Adrenal gland (tissue), 5 donors: ENCODE measurements at regions not wholly inside any gene's neighbourhood (a gene's known extent, or its start where the extent isn't known, plus 50 kb on each side); places are given as distances from the start of the nearest gene placed in this dataset.
A peak's percentile ranks its signal among the peaks of the same experiment; 100 is the strongest.
"Not testable (repeated sequence)": the region's sequence is repeated elsewhere in the genome, so short reads cannot be mapped to it uniquely, and the experiment has no call there.

ENCODE experiments used
- CTCF ChIP-seq, 6 experiments: fragments of 450-650 bp in 4 of 6; fragments of 200-600 bp in 2 of 6; sonication (generic) in 1 of 6; IDR thresholded peaks; 1 replicate in 5 of 6; 2 replicates in 1 of 6; pipeline versions ENCODE4 v1.5.1 to v1.8.0; 2016 to 2021; ENCODE audit warnings: antibody characterized with exemption in 6 of 6, mild to moderate bottlenecking in 2 of 6, moderate library complexity in 1 of 6
- POLR2A ChIP-seq, 2 donors: fragments of 450-650 bp; IDR thresholded peaks; one replicate each; pipeline ENCODE4 v1.6.1; 2017; ENCODE audit warnings: antibody characterized with exemption in 2 of 2, mild to moderate bottlenecking in 2 of 2, moderate library complexity in 1 of 2
- donor health status: DM: no; HTN: no; CAD: no.

GRCh38 chr17:64712557-64713351, 50.6 kb upstream of the SMURF2 start:
- TF ChIP-seq CTCF (IDR thresholded peaks at IDR 0.05), result peak in 5 of 6 experiments; percentile 16 to 50 (median 37)
- TF ChIP-seq POLR2A (IDR thresholded peaks at IDR 0.05), result not testable (repeated sequence)
